Tibial nerve (tissue), 4 donors: ENCODE measurements at regions not wholly inside any gene's neighbourhood (a gene's known extent, or its start where the extent isn't known, plus 50 kb on each side); places are given as distances from the start of the nearest gene placed in this dataset.

Source experiments
- DNase-seq, 2 donors: peaks; one replicate each; pipeline ENCODE4 v3.0.0-alpha.2; 2019; ENCODE audit warnings: low spot score in 2 of 2
- H3K27ac ChIP-seq, 4 donors: fragments of 200-600 bp; sonication (generic) in 3 of 4; one replicate each; pipeline ENCODE4 v1.5.1; 2017 to 2019; ENCODE audit warnings: mild to moderate bottlenecking in 1 of 4
- H3K27me3 ChIP-seq, 2 donors: fragments of 200-600 bp; sonication (generic) in 1 of 2; one replicate each; pipeline versions ENCODE4 v1.5.1 to v1.6.0; 2017 to 2019
- H3K36me3 ChIP-seq, 3 donors: fragments of 200-600 bp; sonication (generic); one replicate each; pipeline ENCODE4 v1.5.1; 2018 to 2019
- H3K4me1 ChIP-seq, 4 donors: fragments of 200-600 bp; sonication (generic) in 3 of 4; one replicate each; pipeline ENCODE4 v1.5.1; 2017 to 2019
- H3K4me3 ChIP-seq, 4 donors: fragments of 200-600 bp; sonication (generic) in 3 of 4; one replicate each; pipeline ENCODE4 v1.5.1; 2017 to 2019; ENCODE audit warnings: mild to moderate bottlenecking in 1 of 4, moderate library complexity in 1 of 4
- H3K9me3 ChIP-seq, 4 donors: fragments of 200-600 bp; sonication (generic) in 3 of 4; one replicate each; pipeline ENCODE4 v1.5.1; 2017 to 2019
- EP300 ChIP-seq, 2 donors: sonication (generic); formaldehyde crosslinking; IDR thresholded peaks; one replicate each; pipeline ENCODE4 v1.6.1; 2017; ENCODE audit warnings: antibody characterized with exemption in 2 of 2, mild to moderate bottlenecking in 1 of 2
- POLR2A ChIP-seq, 2 donors: fragments of 450-650 bp; IDR thresholded peaks; one replicate each; pipeline ENCODE4 v1.6.1; 2017; ENCODE audit warnings: antibody characterized with exemption in 2 of 2, mild to moderate bottlenecking in 2 of 2, moderate library complexity in 2 of 2
- WGBS, 2 donors: methylation state at CpG; one replicate each; pipeline ENCODE4 v1.1.5; 2018; 5-methylcytosine and 5-hydroxymethylcytosine counted together
- TF ChIP-seq, protein P1 (sequence below), 5 experiments: fragments of 200-600 bp in 3 of 5; fragments of 450-650 bp in 2 of 5; sonication (generic) in 3 of 5; IDR thresholded peaks; one replicate each; pipeline ENCODE4 v1.5.1; 2016 to 2019; ENCODE audit warnings: antibody characterized with exemption in 5 of 5, mild to moderate bottlenecking in 3 of 5, moderate library complexity in 2 of 5

DNA sequence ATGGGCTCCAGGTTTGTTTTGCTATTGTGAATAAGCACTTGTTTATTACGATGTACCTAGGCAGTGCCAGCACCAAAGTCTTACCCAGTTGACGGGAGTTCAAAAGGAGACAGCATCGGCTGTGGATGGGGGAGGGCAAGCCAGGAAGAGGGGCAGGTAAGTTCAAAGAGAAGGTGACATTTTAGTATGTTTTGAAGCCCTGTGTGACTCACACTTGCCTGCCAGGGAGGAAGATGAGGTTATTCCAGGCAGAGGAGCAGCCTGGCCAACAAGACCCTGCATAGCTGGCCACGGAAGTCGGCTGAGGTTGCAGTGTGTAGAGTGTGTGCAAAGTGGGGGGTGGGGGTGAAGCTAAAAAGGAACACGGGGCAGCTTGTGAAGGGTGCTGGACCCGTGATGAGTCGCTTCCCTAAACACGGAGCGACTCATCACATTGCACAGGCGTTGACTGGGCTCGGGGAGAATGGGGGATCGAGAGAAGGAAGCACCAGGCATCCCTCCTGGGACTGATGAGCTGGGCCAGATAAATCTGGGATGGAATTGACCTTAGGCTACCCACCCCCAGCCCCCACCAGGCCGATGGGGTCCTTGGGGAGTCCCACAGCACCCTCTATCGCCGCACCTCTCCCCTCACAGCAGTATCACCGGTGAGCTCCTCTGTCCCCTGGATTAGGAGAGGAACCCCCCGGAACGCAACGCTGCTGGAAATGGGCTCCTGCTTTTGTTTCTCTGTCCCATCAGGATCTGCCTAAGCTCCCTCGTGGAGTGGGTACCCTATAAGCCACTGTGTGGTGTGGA, 97.9 kb upstream of the IKZF1 start:
- no peak for DNase-seq

GRCh38 chr7:50205011-50205410, 99.5 kb upstream of the IKZF1 start:
- Histone ChIP-seq H3K4me1 (peaks cover 0 to 5% (median 0%) of the 10 kb centered on the region in 4 donors), H3K27me3 (no peaks in the 10 kb centered on the region), H3K27ac (no peak overlapping the region), H3K36me3 (no peaks in the 10 kb centered on the region), H3K9me3 (no peaks in the 10 kb centered on the region), H3K4me3 (no peak overlapping the region)
- TF ChIP-seq, protein P1, sequence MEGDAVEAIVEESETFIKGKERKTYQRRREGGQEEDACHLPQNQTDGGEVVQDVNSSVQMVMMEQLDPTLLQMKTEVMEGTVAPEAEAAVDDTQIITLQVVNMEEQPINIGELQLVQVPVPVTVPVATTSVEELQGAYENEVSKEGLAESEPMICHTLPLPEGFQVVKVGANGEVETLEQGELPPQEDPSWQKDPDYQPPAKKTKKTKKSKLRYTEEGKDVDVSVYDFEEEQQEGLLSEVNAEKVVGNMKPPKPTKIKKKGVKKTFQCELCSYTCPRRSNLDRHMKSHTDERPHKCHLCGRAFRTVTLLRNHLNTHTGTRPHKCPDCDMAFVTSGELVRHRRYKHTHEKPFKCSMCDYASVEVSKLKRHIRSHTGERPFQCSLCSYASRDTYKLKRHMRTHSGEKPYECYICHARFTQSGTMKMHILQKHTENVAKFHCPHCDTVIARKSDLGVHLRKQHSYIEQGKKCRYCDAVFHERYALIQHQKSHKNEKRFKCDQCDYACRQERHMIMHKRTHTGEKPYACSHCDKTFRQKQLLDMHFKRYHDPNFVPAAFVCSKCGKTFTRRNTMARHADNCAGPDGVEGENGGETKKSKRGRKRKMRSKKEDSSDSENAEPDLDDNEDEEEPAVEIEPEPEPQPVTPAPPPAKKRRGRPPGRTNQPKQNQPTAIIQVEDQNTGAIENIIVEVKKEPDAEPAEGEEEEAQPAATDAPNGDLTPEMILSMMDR (IDR thresholded peaks at IDR 0.05), result no peak
- no peak for TF ChIP-seq POLR2A (IDR thresholded peaks at IDR 0.05)
- TF ChIP-seq EP300 (IDR thresholded peaks at IDR 0.05), result no peak
- WGBS, 2 donors, result 61 to 63% methylated on average over 7 of the region's 7 CpGs
- no peak for DNase-seq

More for the DNA sequence above, 97.9 kb upstream of the IKZF1 start:
- H3K4me3 ChIP-seq, result no peak overlapping the region
- TF ChIP-seq, protein P1 (IDR thresholded peaks at IDR 0.05), result no peak
- TF ChIP-seq POLR2A (IDR thresholded peaks at IDR 0.05) (no peak), EP300 (IDR thresholded peaks at IDR 0.05) (no peak)
- no peak overlapping the region for H3K27ac ChIP-seq
- H3K36me3 ChIP-seq, result no peaks in the 10 kb centered on the region
- H3K9me3 ChIP-seq, result no peaks in the 10 kb centered on the region
- peaks cover 0 to 5% (median 0%) of the 10 kb centered on the region in 4 donors for H3K4me1 ChIP-seq
- 83 to 89% methylated on average over 21 of the region's 21 CpGs for WGBS, 2 donors
- no peaks in the 10 kb centered on the region for H3K27me3 ChIP-seq

- Histone ChIP-seq H3K4me3 (no peak overlapping the region), H3K9me3 (no peaks in the 10 kb centered on the region), H3K27me3 (no peaks in the 10 kb centered on the region), H3K36me3 (no peaks in the 10 kb centered on the region), H3K27ac (no peak overlapping the region), H3K4me1 (peaks cover 0 to 5% (median 0%) of the 10 kb centered on the region in 4 donors)
- DNase-seq, result no peak
- TF ChIP-seq, protein P1 (IDR thresholded peaks at IDR 0.05), result no peak
- no peak for TF ChIP-seq EP300 (IDR thresholded peaks at IDR 0.05)
- no peak for TF ChIP-seq POLR2A (IDR thresholded peaks at IDR 0.05)
- 21 to 24% methylated on average over 5 of the region's 5 CpGs for WGBS, 2 donors
Measured at GRCh38 chr7:50204581-50204980, 99.9 kb upstream of the IKZF1 start.

DNA sequence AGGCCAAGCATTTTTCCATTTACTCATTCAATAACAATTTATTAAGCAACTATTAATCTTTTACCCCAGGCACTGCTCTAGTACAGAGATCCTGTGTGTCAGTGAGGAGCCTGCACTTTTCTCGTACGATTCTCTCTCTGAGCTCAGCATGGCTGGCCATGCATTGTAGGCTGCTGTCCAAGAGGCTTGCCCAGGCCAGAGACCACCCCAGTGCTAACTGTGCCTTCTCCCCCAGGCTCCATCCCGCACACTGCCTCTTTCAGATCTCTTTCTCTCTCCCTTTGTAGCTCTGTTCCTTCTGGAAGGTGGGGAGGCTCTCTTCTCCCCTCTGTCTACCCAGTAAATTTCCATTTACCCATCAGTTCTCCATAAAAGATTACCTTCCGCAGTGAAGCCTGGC, 101.0 kb upstream of the IKZF1 start:
- WGBS, 2 donors, result 50 to 55% methylated on average over 4 of the region's 4 CpGs
- no peak for DNase-seq

GRCh38 chr7:50202052-50202555, 102.4 kb upstream of the IKZF1 start:
- H3K4me3 ChIP-seq, result no peak overlapping the region
- H3K27ac ChIP-seq, result no peak overlapping the region
- H3K9me3 ChIP-seq, result no peaks in the 10 kb centered on the region
- WGBS, 2 donors, result 79 to 83% methylated on average over 1 of the region's 1 CpG
- H3K27me3 ChIP-seq, result no peaks in the 10 kb centered on the region
- TF ChIP-seq POLR2A (IDR thresholded peaks at IDR 0.05), result no peak
- TF ChIP-seq, protein P1 (IDR thresholded peaks at IDR 0.05), result no peak
- no peak for TF ChIP-seq EP300 (IDR thresholded peaks at IDR 0.05)
- H3K36me3 ChIP-seq, result no peaks in the 10 kb centered on the region
- no peak for DNase-seq
- H3K4me1 ChIP-seq, result peaks cover 0 to 5% (median 0%) of the 10 kb centered on the region in 4 donors

More for the DNA sequence above, 101.0 kb upstream of the IKZF1 start:
- peaks cover 0 to 5% (median 0%) of the 10 kb centered on the region in 4 donors for H3K4me1 ChIP-seq
- H3K36me3 ChIP-seq, result no peaks in the 10 kb centered on the region
- no peaks in the 10 kb centered on the region for H3K9me3 ChIP-seq
- H3K27ac ChIP-seq, result no peak overlapping the region
- TF ChIP-seq, protein P1 (IDR thresholded peaks at IDR 0.05), result no peak
- TF ChIP-seq EP300 (IDR thresholded peaks at IDR 0.05), result no peak
- TF ChIP-seq POLR2A (IDR thresholded peaks at IDR 0.05), result no peak
- no peaks in the 10 kb centered on the region for H3K27me3 ChIP-seq
- H3K4me3 ChIP-seq, result no peak overlapping the region
